ENCODE measurements at regions not wholly inside any gene's neighbourhood (a gene's known extent, or its start where the extent isn't known, plus 50 kb on each side); places are given as distances from the start of the nearest gene placed in this dataset.

DNA sequence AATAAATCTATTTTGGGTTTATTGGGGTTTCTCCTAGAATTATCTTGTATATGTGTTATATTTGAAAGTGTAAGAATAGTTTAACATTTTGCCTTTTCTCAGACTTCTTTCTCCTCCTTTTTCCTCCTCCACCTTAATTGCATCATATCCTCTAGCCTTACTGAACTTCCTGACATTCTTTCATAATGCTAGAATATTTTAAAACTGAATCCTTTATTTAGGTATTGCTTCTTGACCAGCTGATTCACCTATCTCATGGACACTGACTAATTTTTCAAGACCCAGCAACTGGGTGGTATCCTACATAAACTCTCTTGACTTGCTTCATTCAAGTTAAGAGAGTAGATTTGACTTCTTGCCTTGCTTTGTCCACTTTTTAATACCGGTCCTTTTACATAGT lies 1508.9 kb downstream of the STIM2 start:
- TF ChIP-seq, protein P1, sequence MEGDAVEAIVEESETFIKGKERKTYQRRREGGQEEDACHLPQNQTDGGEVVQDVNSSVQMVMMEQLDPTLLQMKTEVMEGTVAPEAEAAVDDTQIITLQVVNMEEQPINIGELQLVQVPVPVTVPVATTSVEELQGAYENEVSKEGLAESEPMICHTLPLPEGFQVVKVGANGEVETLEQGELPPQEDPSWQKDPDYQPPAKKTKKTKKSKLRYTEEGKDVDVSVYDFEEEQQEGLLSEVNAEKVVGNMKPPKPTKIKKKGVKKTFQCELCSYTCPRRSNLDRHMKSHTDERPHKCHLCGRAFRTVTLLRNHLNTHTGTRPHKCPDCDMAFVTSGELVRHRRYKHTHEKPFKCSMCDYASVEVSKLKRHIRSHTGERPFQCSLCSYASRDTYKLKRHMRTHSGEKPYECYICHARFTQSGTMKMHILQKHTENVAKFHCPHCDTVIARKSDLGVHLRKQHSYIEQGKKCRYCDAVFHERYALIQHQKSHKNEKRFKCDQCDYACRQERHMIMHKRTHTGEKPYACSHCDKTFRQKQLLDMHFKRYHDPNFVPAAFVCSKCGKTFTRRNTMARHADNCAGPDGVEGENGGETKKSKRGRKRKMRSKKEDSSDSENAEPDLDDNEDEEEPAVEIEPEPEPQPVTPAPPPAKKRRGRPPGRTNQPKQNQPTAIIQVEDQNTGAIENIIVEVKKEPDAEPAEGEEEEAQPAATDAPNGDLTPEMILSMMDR (IDR thresholded peaks at IDR 0.05): no peak
- TF ChIP-seq RARB (CRISPR knock-in tag; IDR thresholded peaks at IDR 0.05): no peak
- TF ChIP-seq CHD4 (IDR thresholded peaks at IDR 0.05; ENCODE audit: borderline replicate concordance): no peak
